H9 (cell line): ENCODE measurements at regions not wholly inside any gene's neighbourhood (a gene's known extent, or its start where the extent isn't known, plus 50 kb on each side); places are given as distances from the start of the nearest gene placed in this dataset.

ENCODE experiments used
- DNase-seq: peaks from one replicate; pipeline ENCODE4 v3.0.0-alpha.2; 2017
- H2AFZ ChIP-seq: one replicate; pipeline ENCODE4 v1.6.1; 2013; ENCODE audit warnings: mild to moderate bottlenecking, low read length, control low read depth, moderate library complexity
- H2AK5ac ChIP-seq: 2 replicates; pipeline ENCODE4 v1.6.1; 2013; ENCODE audit warnings: low read length, control low read depth, mixed read lengths; ENCODE audit not compliant: insufficient read length
- H2BK120ac ChIP-seq: one replicate; pipeline ENCODE4 v1.6.1; 2013; ENCODE audit warnings: low read depth, mild to moderate bottlenecking, low read length, control low read depth, inconsistent platforms; ENCODE audit not compliant: poor library complexity, severe bottlenecking
- H2BK12ac ChIP-seq: 2 replicates; pipeline ENCODE4 v1.6.1; 2013; ENCODE audit warnings: low read length, control low read depth, mixed read lengths, low read depth; ENCODE audit not compliant: insufficient read length
- H2BK15ac ChIP-seq: 2 replicates; pipeline ENCODE4 v1.6.1; 2013; ENCODE audit warnings: low read depth, low read length, control low read depth
- H2BK20ac ChIP-seq: one replicate; pipeline ENCODE4 v1.6.1; 2013; ENCODE audit warnings: low read depth, mild to moderate bottlenecking, low read length, control low read depth, inconsistent platforms; ENCODE audit not compliant: poor library complexity, severe bottlenecking
- H2BK5ac ChIP-seq: 2 replicates; pipeline ENCODE4 v1.6.1; 2013; ENCODE audit warnings: low read length, control low read depth, mixed read lengths; ENCODE audit not compliant: insufficient read length
- H3K14ac ChIP-seq: 2 replicates; pipeline ENCODE4 v1.6.1; 2013; ENCODE audit warnings: low read length, control low read depth; ENCODE audit not compliant: insufficient read depth
- H3K18ac ChIP-seq: 2 replicates; pipeline ENCODE4 v1.6.1; 2013; ENCODE audit warnings: low read depth, mild to moderate bottlenecking, mixed read lengths, low read length, control low read depth; ENCODE audit not compliant: insufficient read length
- H3K23ac ChIP-seq: 2 replicates; pipeline ENCODE4 v1.6.1; 2013; ENCODE audit warnings: low read length, control low read depth, mixed read lengths, low read depth; ENCODE audit not compliant: insufficient read length
- H3K23me2 ChIP-seq: 2 replicates; pipeline ENCODE4 v1.6.1; 2013; ENCODE audit warnings: low read depth, mild to moderate bottlenecking, mixed read lengths, low read length, control low read depth; ENCODE audit not compliant: insufficient read length, poor library complexity, severe bottlenecking
- H3K27ac ChIP-seq: 2 replicates; pipeline ENCODE4 v1.5.1; 2013; ENCODE audit warnings: low read length, control low read depth, mixed read lengths, low read depth; ENCODE audit not compliant: insufficient read length
- H3K27me3 ChIP-seq: 2 replicates; pipeline ENCODE4 v1.6.1; 2013; ENCODE audit warnings: low read length, control low read depth, inconsistent platforms; ENCODE audit not compliant: insufficient read depth
- H3K4ac ChIP-seq: 2 replicates; pipeline ENCODE4 v1.6.1; 2013; ENCODE audit warnings: low read depth, mild to moderate bottlenecking, control low read depth, inconsistent platforms, low read length, moderate library complexity
- H3K4me1 ChIP-seq: 2 replicates; pipeline ENCODE4 v1.6.1; 2013; ENCODE audit warnings: low read length, control low read depth, inconsistent platforms; ENCODE audit not compliant: insufficient read depth
- H3K4me2 ChIP-seq: 2 replicates; pipeline ENCODE4 v1.6.1; 2013; ENCODE audit warnings: low read length, control low read depth, mixed read lengths; ENCODE audit not compliant: insufficient read length, insufficient read depth
- H3K56ac ChIP-seq: 2 replicates; pipeline ENCODE4 v1.6.1; 2013; ENCODE audit warnings: low read depth, mild to moderate bottlenecking, mixed read lengths, low read length, control low read depth; ENCODE audit not compliant: insufficient read length
- H3K79me1 ChIP-seq: 2 replicates; pipeline ENCODE4 v1.6.1; 2013; ENCODE audit warnings: low read depth, mild to moderate bottlenecking, moderate library complexity, low read length, control low read depth, inconsistent platforms; ENCODE audit not compliant: insufficient read depth, poor library complexity, severe bottlenecking
- H3K79me2 ChIP-seq: 2 replicates; pipeline ENCODE4 v1.6.1; 2013; ENCODE audit warnings: low read length, control low read depth, inconsistent platforms; ENCODE audit not compliant: insufficient read depth
- H3K9ac ChIP-seq: 2 replicates; pipeline ENCODE4 v1.6.1; 2013; ENCODE audit warnings: low read length, control low read depth, mixed read lengths; ENCODE audit not compliant: insufficient read length; ENCODE audit errors: extremely low read depth
- H3K9me3 ChIP-seq: one replicate; pipeline ENCODE4 v1.6.1; 2013; ENCODE audit warnings: low read depth, low read length, inconsistent platforms; ENCODE audit not compliant: control insufficient read depth
- H3T11ph ChIP-seq: one replicate; pipeline ENCODE4 v1.6.1; 2013; ENCODE audit warnings: mild to moderate bottlenecking, low read length, control low read depth, inconsistent platforms
- H4K20me1 ChIP-seq: one replicate; pipeline ENCODE4 v1.6.1; 2013; ENCODE audit not compliant: control insufficient read depth, insufficient read length, insufficient read depth
- H4K5ac ChIP-seq: 2 replicates; pipeline ENCODE4 v1.6.1; 2013; ENCODE audit warnings: low read depth, mild to moderate bottlenecking, mixed read lengths, low read length, control low read depth; ENCODE audit not compliant: insufficient read length
- H4K8ac ChIP-seq: replicated peaks from 2 replicates; pipeline ENCODE4 v1.6.1; 2013; ENCODE audit warnings: low read length, control low read depth, mixed read lengths, low read depth; ENCODE audit not compliant: insufficient read length
- H4K91ac ChIP-seq: 2 replicates; pipeline ENCODE4 v1.6.1; 2013; ENCODE audit warnings: low read depth, mild to moderate bottlenecking, moderate library complexity, mixed read lengths, low read length, control low read depth; ENCODE audit not compliant: insufficient read length
- H3K27ac Mint-ChIP-seq, 3 experiments: 2 replicates in 2 of 3; 3 replicates in 1 of 3; pipeline ENCODE4 v1.8.0; 2020 to 2021; ENCODE audit warnings: mixed read lengths in 3 of 3, mild to moderate bottlenecking in 1 of 3, moderate library complexity in 1 of 3
- H3K27me3 Mint-ChIP-seq: 2 replicates; pipeline ENCODE4 v1.8.0; 2021; ENCODE audit warnings: low read depth, mild to moderate bottlenecking, moderate library complexity, mixed read lengths
- H3K36me3 Mint-ChIP-seq, 3 experiments: 2 replicates in 2 of 3; 3 replicates in 1 of 3; pipeline ENCODE4 v1.8.0; 2020 to 2021; ENCODE audit warnings: low read depth in 3 of 3, mixed read lengths in 3 of 3; ENCODE audit not compliant: insufficient read depth in 1 of 3
- H3K4me1 Mint-ChIP-seq, 2 experiments: 2 replicates each; pipeline ENCODE4 v1.8.0; 2020; ENCODE audit warnings: mixed read lengths in 2 of 2
- H3K4me3 Mint-ChIP-seq, 2 experiments: 2 replicates in 1 of 2; 3 replicates in 1 of 2; pipeline ENCODE4 v1.8.0; 2020 to 2021; ENCODE audit warnings: mild to moderate bottlenecking in 2 of 2, mixed read lengths in 2 of 2, moderate library complexity in 1 of 2
- H3K9me3 Mint-ChIP-seq, 2 experiments: 2 replicates in 1 of 2; 3 replicates in 1 of 2; pipeline ENCODE4 v1.8.0; 2020; ENCODE audit warnings: mild to moderate bottlenecking in 2 of 2, mixed read lengths in 2 of 2, moderate library complexity in 1 of 2
- CTCF ChIP-seq: fragments of 200-600 bp; sonication (generic); conservative IDR thresholded peaks from 3 replicates; pipeline ENCODE4 v1.8.0; 2021; ENCODE audit warnings: antibody characterized with exemption, mild to moderate bottlenecking
- WGBS: extraction: QIAGEN DNeasy Blood & Tissue Kit; methylation state at CpG from one replicate; pipeline ENCODE4 v1.1.7; 2013; ENCODE audit warnings: missing lambda C conversion rate, low lambda C conversion rate, mixed read lengths; ENCODE audit not compliant: insufficient read length; ENCODE audit errors: extremely low coverage; 5-methylcytosine and 5-hydroxymethylcytosine counted together

DNA sequence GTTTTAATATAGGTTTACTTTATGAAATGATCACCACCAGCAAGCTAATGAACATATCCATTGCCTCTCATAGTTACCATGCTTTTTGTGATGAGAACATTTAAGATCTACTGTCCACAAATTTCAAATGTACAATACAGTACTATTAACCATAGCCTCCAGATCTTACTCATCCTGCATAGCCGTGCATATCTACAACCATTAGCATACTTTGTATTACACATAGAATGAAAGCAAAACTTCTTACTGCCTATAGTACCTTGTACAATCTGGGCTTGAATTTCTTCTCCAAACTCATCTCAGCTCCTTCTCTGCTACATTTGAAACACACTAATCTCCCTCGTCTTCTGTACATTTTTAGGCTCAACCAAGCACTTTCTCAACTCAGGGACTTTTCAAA lies 510.6 kb downstream of the PRR16 start:
- Histone ChIP-seq H2AK5ac (no peak overlapping the region), H3K23ac (no peak overlapping the region), H3K9ac (no peak overlapping the region), H3K14ac (no peak overlapping the region), H3K4me1 (no peaks in the 10 kb centered on the region), H2AFZ (no peak overlapping the region), H3K23me2 (no peaks in the 10 kb centered on the region), H3T11ph (no peak overlapping the region), H3K79me2 (no peaks in the 10 kb centered on the region), H2BK120ac (no peak overlapping the region), H4K8ac (no peak overlapping the region), H3K4ac (no peak overlapping the region), H3K56ac (no peak overlapping the region), H3K18ac (no peak overlapping the region), H2BK15ac (no peak overlapping the region), H3K9me3 (no peaks in the 10 kb centered on the region), H3K27me3 (no peaks in the 10 kb centered on the region), H4K91ac (no peak overlapping the region), H4K20me1 (no peaks in the 10 kb centered on the region), H3K4me2 (no peak overlapping the region), H2BK5ac (no peak overlapping the region), H4K5ac (no peak overlapping the region), H2BK20ac (no peak overlapping the region), H3K27ac (no peak overlapping the region), H3K79me1 (no peaks in the 10 kb centered on the region), H2BK12ac (no peak overlapping the region)
- no peaks in the 10 kb centered on the region for H3K36me3 Mint-ChIP-seq
- no peaks in the 10 kb centered on the region for H3K4me1 Mint-ChIP-seq
- no peak for DNase-seq
- H3K4me3 Mint-ChIP-seq: no peak overlapping the region
- H3K9me3 Mint-ChIP-seq: no peaks in the 10 kb centered on the region; a peak in 1 of 5 replicates
- TF ChIP-seq CTCF: no peak
- H3K27me3 Mint-ChIP-seq: no peaks in the 10 kb centered on the region
- H3K27ac Mint-ChIP-seq: no peak overlapping the region
- no CpG with 5 or more reads among the region's 2 CpGs for WGBS
